Transverse colon (tissue), 4 donors: ENCODE measurements at regions not wholly inside any gene's neighbourhood (a gene's known extent, or its start where the extent isn't known, plus 50 kb on each side); places are given as distances from the start of the nearest gene placed in this dataset.

Source experiments
- CTCF ChIP-seq, 5 experiments: fragments of 200-600 bp in 3 of 5; fragments of 450-650 bp in 2 of 5; sonication (generic) in 3 of 5; IDR thresholded peaks; 1 replicate in 2 of 5; 2 replicates in 3 of 5; pipeline ENCODE4 v1.5.1; 2016 to 2017; ENCODE audit warnings: antibody characterized with exemption in 5 of 5, inconsistent platforms in 3 of 5, mild to moderate bottlenecking in 2 of 5, moderate library complexity in 1 of 5
- EP300 ChIP-seq: sonication (generic); formaldehyde crosslinking; IDR thresholded peaks from one replicate; pipeline ENCODE4 v1.6.1; 2017; ENCODE audit warnings: antibody characterized with exemption, low read depth
- POLR2A ChIP-seq: fragments of 450-650 bp; IDR thresholded peaks from one replicate; pipeline ENCODE4 v1.6.1; 2016; ENCODE audit warnings: antibody characterized with exemption, mild to moderate bottlenecking, moderate library complexity
- POLR2AphosphoS5 ChIP-seq, 3 donors: sonication (generic); formaldehyde crosslinking; IDR thresholded peaks; one replicate each; pipeline ENCODE4 v1.6.1; 2016; ENCODE audit warnings: antibody characterized with exemption in 3 of 3

- TF ChIP-seq CTCF (IDR thresholded peaks at IDR 0.05) = no peak
- no peak for TF ChIP-seq EP300
- no peak for TF ChIP-seq POLR2A
- TF ChIP-seq POLR2AphosphoS5 (IDR thresholded peaks at IDR 0.05) = no peak
Measured at GRCh38 chr13:31456056-31456455, 256.3 kb downstream of the B3GLCT start.
